GM12878 (cell line): ENCODE measurements at regions not wholly inside any gene's neighbourhood (a gene's known extent, or its start where the extent isn't known, plus 50 kb on each side); places are given as distances from the start of the nearest gene placed in this dataset.

Experiments used
- ATAC-seq: fragments of 200-7000 bp; cut with Tn5 transposase; 3 replicates; pipeline ENCODE4 v1.9.1; 2020; ENCODE audit warnings: mild to moderate bottlenecking, moderate library complexity
- BruUV-seq: library from RNA; stranded (reverse); fragments of 400-500 nt; replicated peaks from 2 replicates; lab custom pipeline; 2021; lab: Mats Ljungman, UMichigan
- CTCF ChIA-PET: fragments of 300-600 bp; sonication (Branson Sonifier 250); formaldehyde crosslinking; extraction: SDS; loops from one replicate; lab custom pipeline; 2021; ENCODE audit warnings: inconsistent platforms; lab: Yijun Ruan, JAX
- POLR2A ChIA-PET: fragments of 350-600 bp; formaldehyde crosslinking; extraction: SDS; loops from one replicate; lab custom pipeline; 2021; ENCODE audit warnings: inconsistent platforms; lab: Charles Lee
- RAD21 ChIA-PET: fragments of 300-600 bp; sonication (Branson Sonifier 250); formaldehyde crosslinking; loops from one replicate; lab custom pipeline; 2023; ENCODE audit warnings: antibody characterized with exemption; ENCODE audit not compliant: unreplicated experiment; lab: Charles Lee
- SMC1A ChIA-PET: fragments of 300-600 bp; sonication (Branson Sonifier 250); formaldehyde crosslinking; loops from one replicate; lab custom pipeline; 2023; ENCODE audit not compliant: unreplicated experiment, uncharacterized antibody; lab: Charles Lee
- DNase-seq: peaks from one replicate; pipeline ENCODE4 v3.0.0-alpha.2; 2011; ENCODE audit warnings: low read depth, low spot score
- FAIRE-seq: peaks from 3 replicates; lab custom pipeline; 2011; peaks lifted over from hg19 to GRCh38; lab: Jason Lieb, UNC
- H2AFZ ChIP-seq: 2 replicates; pipeline ENCODE4 v1.6.0; 2011; ENCODE audit warnings: low read depth, low read length, control low read depth; ENCODE audit not compliant: control insufficient read depth
- H3K27ac ChIP-seq: 2 replicates; pipeline ENCODE4 v1.5.1; 2011; ENCODE audit warnings: control low read depth; ENCODE audit not compliant: control insufficient read depth, insufficient read depth
- H3K27me3 ChIP-seq, 2 experiments: replicated peaks in 1 of 2; 2 replicates each; pipeline versions ENCODE4 v1.6.0 to v1.6.1; 2011; ENCODE audit warnings: low read length in 1 of 2; ENCODE audit not compliant: control insufficient read depth in 2 of 2, insufficient read depth in 2 of 2
- H3K36me3 ChIP-seq, 2 experiments: 2 replicates each; pipeline ENCODE4 v1.5.1; 2011; ENCODE audit warnings: low read length in 1 of 2; ENCODE audit not compliant: control insufficient read depth in 2 of 2, insufficient read depth in 2 of 2
- H3K4me1 ChIP-seq: 2 replicates; pipeline ENCODE4 v1.6.1; 2011; ENCODE audit warnings: mild to moderate bottlenecking, low read length, moderate library complexity, mixed read lengths; ENCODE audit not compliant: control insufficient read depth, insufficient read depth
- H3K4me2 ChIP-seq: 2 replicates; pipeline ENCODE4 v1.6.0; 2011; ENCODE audit warnings: control low read depth; ENCODE audit not compliant: control insufficient read depth, insufficient read depth
- H3K4me3 ChIP-seq: fragments of 200-600 bp; sonication (generic); 2 replicates; pipeline ENCODE4 v1.5.1; 2016
- H3K79me2 ChIP-seq: 2 replicates; pipeline ENCODE4 v1.6.0; 2011; ENCODE audit warnings: low read length; ENCODE audit not compliant: control insufficient read depth, insufficient read depth
- H3K9ac ChIP-seq: 2 replicates; pipeline ENCODE4 v1.8.0; 2011; ENCODE audit warnings: low read length, control low read depth, mixed read lengths; ENCODE audit not compliant: control insufficient read depth, insufficient read depth
- H3K9me3 ChIP-seq: replicated peaks from 3 replicates; pipeline ENCODE4 v1.5.1; 2011; ENCODE audit warnings: mild to moderate bottlenecking, low read length; ENCODE audit not compliant: control insufficient read depth, insufficient read depth
- H4K20me1 ChIP-seq: 2 replicates; pipeline ENCODE4 v1.6.0; 2011; ENCODE audit not compliant: control insufficient read depth, insufficient read depth
- BRCA1 ChIP-seq: IDR thresholded peaks from 2 replicates; pipeline ENCODE4 v1.6.1; 2011; ENCODE audit warnings: low read depth, low read length, improper control_type of control experiment
- CTCF ChIP-seq, 3 experiments: IDR thresholded peaks in 2 of 3; conservative IDR thresholded peaks in 1 of 3; 2 replicates each; pipeline ENCODE4 v1.5.1; 2011; ENCODE audit warnings: low read depth in 3 of 3, low read length in 3 of 3, mild to moderate bottlenecking in 3 of 3, control low read depth in 2 of 3, moderate library complexity in 2 of 3, inconsistent platforms in 1 of 3, mixed read lengths in 1 of 3; ENCODE audit not compliant: control insufficient read depth in 2 of 3, insufficient read depth in 1 of 3; ENCODE audit errors: extremely low read depth in 1 of 3
- NFIC ChIP-seq: IDR thresholded peaks from 2 replicates; pipeline ENCODE4 v1.6.1; 2012; ENCODE audit warnings: low read depth, mild to moderate bottlenecking, inconsistent platforms, low read length, moderate library complexity
- NR2C1 ChIP-seq: fragments of 450-650 bp; IDR thresholded peaks from 2 replicates; pipeline ENCODE4 v1.6.1; 2017; ENCODE audit warnings: antibody characterized with exemption, mild to moderate bottlenecking, moderate library complexity
- POLR2A ChIP-seq: IDR thresholded peaks from 2 replicates; pipeline ENCODE4 v1.6.1; 2011; ENCODE audit warnings: low read depth, mild to moderate bottlenecking, low read length
- RAD51 ChIP-seq: fragments of 450-650 bp; IDR thresholded peaks from 2 replicates; pipeline ENCODE4 v1.6.1; 2016; ENCODE audit warnings: moderate library complexity, mild to moderate bottlenecking, inconsistent platforms
- RUNX3 ChIP-seq: IDR thresholded peaks from 2 replicates; pipeline ENCODE4 v1.6.1; 2012; ENCODE audit warnings: low read length, inconsistent platforms
- SIN3A ChIP-seq: IDR thresholded peaks from 2 replicates; pipeline ENCODE4 v1.6.1; 2012; ENCODE audit warnings: low read depth, low read length, improper control_type of control experiment
- SMC3 ChIP-seq: IDR thresholded peaks from 2 replicates; pipeline ENCODE4 v1.6.1; 2011; ENCODE audit warnings: low read length, improper control_type of control experiment, borderline replicate concordance
- WGBS: methylation state at CpG from one replicate; pipeline ENCODE4 v1.1.6; 2016; ENCODE audit warnings: low lambda C conversion rate; ENCODE audit not compliant: insufficient replicate concordance, insufficient coverage; ENCODE audit errors: missing lambda C conversion rate; 5-methylcytosine and 5-hydroxymethylcytosine counted together
- in situ Hi-C: fragments of 300-500 bp; cut with MboI; formaldehyde crosslinking; loops from 9 replicates; pipeline ENCODE4 v1.14.3; 2018; ENCODE audit warnings: mixed read lengths
- intact Hi-C: fragments of 100-400 bp; cut with micrococcal nuclease; formaldehyde crosslinking; loops from one replicate; pipeline ENCODE4 v1.14.2; 2022; ENCODE audit not compliant: unreplicated experiment
- TF ChIP-seq, protein P1 (sequence below): IDR thresholded peaks from 2 replicates; pipeline ENCODE4 v1.6.1; 2012; ENCODE audit warnings: low read depth, low read length, improper control_type of control experiment

GRCh38 chr2:209358992-209359391 lies 64.9 kb upstream of the MAP2 start (continued):
- no peak for TF ChIP-seq NFIC
- no peak for TF ChIP-seq BRCA1
- no peak for TF ChIP-seq RAD51
- TF ChIP-seq, protein P1, sequence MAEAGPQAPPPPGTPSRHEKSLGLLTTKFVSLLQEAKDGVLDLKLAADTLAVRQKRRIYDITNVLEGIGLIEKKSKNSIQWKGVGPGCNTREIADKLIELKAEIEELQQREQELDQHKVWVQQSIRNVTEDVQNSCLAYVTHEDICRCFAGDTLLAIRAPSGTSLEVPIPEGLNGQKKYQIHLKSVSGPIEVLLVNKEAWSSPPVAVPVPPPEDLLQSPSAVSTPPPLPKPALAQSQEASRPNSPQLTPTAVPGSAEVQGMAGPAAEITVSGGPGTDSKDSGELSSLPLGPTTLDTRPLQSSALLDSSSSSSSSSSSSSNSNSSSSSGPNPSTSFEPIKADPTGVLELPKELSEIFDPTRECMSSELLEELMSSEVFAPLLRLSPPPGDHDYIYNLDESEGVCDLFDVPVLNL = no peak
- no peak for TF ChIP-seq NR2C1
- TF ChIP-seq SIN3A = no peak
- TF ChIP-seq CTCF (IDR thresholded peaks at IDR 0.05 in 2 of 3, conservative IDR thresholded peaks at IDR 0.05 in 1 of 3; ENCODE audit: control insufficient read depth in 2 of 3, extremely low read depth in 1 of 3, insufficient read depth in 1 of 3, low read depth in 3 of 3, low read length in 3 of 3) = no peak

DNA sequence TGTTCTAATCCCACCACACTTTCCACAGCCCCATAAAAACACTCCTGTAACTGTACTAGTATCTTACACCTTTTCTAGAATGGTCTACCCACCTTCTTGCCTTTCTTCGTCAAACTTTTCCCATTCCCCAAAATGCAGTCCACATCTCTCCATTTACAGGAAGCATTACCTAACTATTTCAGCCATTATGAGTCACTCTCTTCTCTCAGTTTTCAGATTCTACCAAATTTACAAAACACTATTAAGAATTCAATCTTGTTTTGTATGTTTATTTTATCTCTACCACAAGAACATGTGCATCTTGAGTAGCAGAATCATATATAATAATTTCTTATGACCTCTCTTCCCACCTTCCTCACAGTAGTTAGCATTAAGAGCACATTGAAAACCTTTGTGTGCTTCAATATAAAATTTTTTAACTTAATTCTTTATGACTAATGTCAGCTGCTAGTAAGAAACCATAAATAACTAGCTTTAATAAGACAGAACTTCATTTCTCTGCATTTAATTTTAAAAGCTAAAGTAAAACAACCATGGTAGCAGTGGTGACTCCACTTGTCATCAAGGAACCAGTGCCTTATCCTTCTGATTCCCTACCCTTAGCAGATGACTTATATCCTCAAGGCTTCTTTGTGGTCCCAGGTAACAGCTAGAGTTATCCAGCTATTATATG lies 56.6 kb upstream of the MAP2 start:
- no peaks in the 10 kb centered on the region for H3K79me2 ChIP-seq
- POLR2A ChIA-PET = no interaction called here
- H3K9me3 ChIP-seq = no peaks in the 10 kb centered on the region
- DNase-seq = no peak
- H3K4me3 ChIP-seq = no peak overlapping the region
- H3K4me2 ChIP-seq = no peak overlapping the region
- CTCF ChIA-PET = interaction anchor here (1.5 kb wide), 1 partner anchor 33 kb away, joined by 5 read pairs; no protein-coding TSS in a partner anchor
- H3K27me3 ChIP-seq = no peaks in the 10 kb centered on the region
- SMC1A ChIA-PET = no interaction called here
- BruUV-seq = no TSS peak
- no peak for ATAC-seq
- WGBS = 36% methylated on average over 1 of the region's 1 CpG
- intact Hi-C loops = no loop called here
- no peak overlapping the region for H2AFZ ChIP-seq
- H3K27ac ChIP-seq = no peak overlapping the region
- H3K36me3 ChIP-seq = no peaks in the 10 kb centered on the region
- RAD21 ChIA-PET = no interaction called here
- H4K20me1 ChIP-seq = no peaks in the 10 kb centered on the region
- in situ Hi-C loops = no loop called here
- no peaks in the 10 kb centered on the region for H3K4me1 ChIP-seq
- TF ChIP-seq POLR2A (no peak), SMC3 (no peak), RUNX3 (no peak)
- TF ChIP-seq, all 136 proteins: peak for 0
- H3K9ac ChIP-seq = no peak overlapping the region
- FAIRE-seq = no peak
